CD4-positive, alpha-beta memory T cell (primary cell): ENCODE measurements at regions not wholly inside any gene's neighbourhood (a gene's known extent, or its start where the extent isn't known, plus 50 kb on each side); places are given as distances from the start of the nearest gene placed in this dataset.

Experiments
- CTCF ChIA-PET: fragments of 350-600 bp; sonication (Branson Sonifier 250); formaldehyde crosslinking; loops from one replicate; lab custom pipeline; 2021; ENCODE audit warnings: inconsistent platforms; ENCODE audit not compliant: partially characterized antibody; lab: Charles Lee
- POLR2A ChIA-PET: fragments of 350-600 bp; sonication (Branson Sonifier 250); formaldehyde crosslinking; loops from one replicate; lab custom pipeline; 2021; ENCODE audit not compliant: partially characterized antibody; lab: Charles Lee
- DNase-seq, 5 donors: peaks; one replicate each; pipeline versions ENCODE4 v3.0.0 to v3.0.0-alpha.2; 2020 to 2022; ENCODE audit warnings: mixed read lengths in 1 of 5
- H3K27ac ChIP-seq: one replicate; pipeline ENCODE4 v1.7.0; 2013; ENCODE audit warnings: low read depth, low read length
- H3K27me3 ChIP-seq: 2 replicates; pipeline ENCODE4 v1.7.0; 2013; ENCODE audit warnings: mild to moderate bottlenecking, low read length, moderate library complexity; ENCODE audit not compliant: insufficient read depth
- H3K36me3 ChIP-seq: 2 replicates; pipeline ENCODE4 v1.7.0; 2013; ENCODE audit warnings: mild to moderate bottlenecking, low read length, moderate library complexity; ENCODE audit not compliant: insufficient read depth
- H3K4me1 ChIP-seq: 2 replicates; pipeline ENCODE4 v1.7.0; 2013; ENCODE audit warnings: mild to moderate bottlenecking, low read length, moderate library complexity; ENCODE audit not compliant: insufficient read depth
- H3K4me3 ChIP-seq, 2 donors: one replicate each; pipeline ENCODE4 v1.7.0; 2013; ENCODE audit warnings: low read length in 2 of 2, mild to moderate bottlenecking in 1 of 2
- H3K9me3 ChIP-seq, 2 donors: one replicate each; pipeline ENCODE4 v1.7.0; 2013; ENCODE audit warnings: low read length in 2 of 2, control low read depth in 1 of 2; ENCODE audit not compliant: control insufficient read depth in 1 of 2
- H3K27ac Mint-ChIP-seq, 7 donors: one replicate each; pipeline ENCODE4 v1.8.0; 2020 to 2021; ENCODE audit warnings: mixed read lengths in 7 of 7, mild to moderate bottlenecking in 6 of 7, inconsistent platforms in 3 of 7, moderate library complexity in 3 of 7
- H3K27me3 Mint-ChIP-seq, 2 donors: one replicate each; pipeline ENCODE4 v1.8.0; 2020 to 2021; ENCODE audit warnings: mixed read lengths in 2 of 2
- H3K36me3 Mint-ChIP-seq, 2 donors: one replicate each; pipeline ENCODE4 v1.8.0; 2020 to 2021; ENCODE audit warnings: mixed read lengths in 2 of 2, inconsistent platforms in 1 of 2, mild to moderate bottlenecking in 1 of 2
- H3K4me1 Mint-ChIP-seq, 4 donors: one replicate each; pipeline ENCODE4 v1.8.0; 2020 to 2021; ENCODE audit warnings: mixed read lengths in 4 of 4, mild to moderate bottlenecking in 1 of 4
- H3K4me3 Mint-ChIP-seq, 8 donors: one replicate each; pipeline ENCODE4 v1.8.0; 2020 to 2021; ENCODE audit warnings: mixed read lengths in 8 of 8, mild to moderate bottlenecking in 7 of 8, moderate library complexity in 6 of 8, inconsistent platforms in 3 of 8
- H3K9me3 Mint-ChIP-seq, 8 donors: one replicate each; pipeline ENCODE4 v1.8.0; 2020 to 2021; ENCODE audit warnings: mixed read lengths in 8 of 8, mild to moderate bottlenecking in 5 of 8, inconsistent platforms in 3 of 8, moderate library complexity in 1 of 8
- intact Hi-C: fragments of 100-400 bp; cut with micrococcal nuclease; formaldehyde crosslinking; loops from one replicate; pipeline ENCODE4 v1.15.1; 2023

GRCh38 chr3:168645180-168645579 lies 549.5 kb upstream of the GOLIM4 start:
- H3K9me3 Mint-ChIP-seq, result peaks cover 0 to 5% (median 1%) of the 10 kb centered on the region in 8 donors
- POLR2A ChIA-PET, result no interaction called here
- H3K4me1 Mint-ChIP-seq, result no peaks in the 10 kb centered on the region
- H3K27ac Mint-ChIP-seq, result no peak overlapping the region
- no peaks in the 10 kb centered on the region for H3K27me3 ChIP-seq
- intact Hi-C loops, result no loop called here
- no peak for DNase-seq
- H3K27ac ChIP-seq, result no peak overlapping the region
- no peaks in the 10 kb centered on the region for H3K36me3 ChIP-seq
- H3K9me3 ChIP-seq, result no peaks in the 10 kb centered on the region
- H3K4me1 ChIP-seq, result no peaks in the 10 kb centered on the region
- H3K36me3 Mint-ChIP-seq, result no peaks in the 10 kb centered on the region
- CTCF ChIA-PET, result no interaction called here
- no peak overlapping the region for H3K4me3 Mint-ChIP-seq
- H3K27me3 Mint-ChIP-seq, result no peaks in the 10 kb centered on the region
- H3K4me3 ChIP-seq, result no peak overlapping the region

GRCh38 chr3:168628549-168628948 lies 532.8 kb upstream of the GOLIM4 start:
- H3K36me3 ChIP-seq, result no peaks in the 10 kb centered on the region
- H3K4me1 ChIP-seq, result no peaks in the 10 kb centered on the region
- H3K9me3 ChIP-seq, result no peaks in the 10 kb centered on the region
- H3K27ac ChIP-seq, result no peak overlapping the region
- peaks cover 0 to 8% (median 3%) of the 10 kb centered on the region in 8 donors for H3K9me3 Mint-ChIP-seq
- H3K27ac Mint-ChIP-seq, result no peak overlapping the region
- H3K27me3 ChIP-seq, result no peaks in the 10 kb centered on the region
- no peak overlapping the region for H3K4me3 Mint-ChIP-seq
- intact Hi-C loops, result no loop called here
- H3K4me1 Mint-ChIP-seq, result no peaks in the 10 kb centered on the region
- DNase-seq, result no peak
- ChIA-PET CTCF (no interaction called here), POLR2A (no interaction called here)
- no peak overlapping the region for H3K4me3 ChIP-seq
- H3K36me3 Mint-ChIP-seq, result no peaks in the 10 kb centered on the region
- H3K27me3 Mint-ChIP-seq, result no peaks in the 10 kb centered on the region

GRCh38 chr3:168625477-168625876 lies 529.8 kb upstream of the GOLIM4 start:
- Mint-ChIP-seq H3K9me3 (peaks cover 0 to 7% (median 3%) of the 10 kb centered on the region in 8 donors), H3K4me1 (no peaks in the 10 kb centered on the region), H3K27ac (no peak overlapping the region), H3K36me3 (no peaks in the 10 kb centered on the region), H3K4me3 (no peak overlapping the region), H3K27me3 (no peaks in the 10 kb centered on the region)
- intact Hi-C loops, result no loop called here
- no peak for DNase-seq
- Histone ChIP-seq H3K36me3 (no peaks in the 10 kb centered on the region), H3K9me3 (no peaks in the 10 kb centered on the region), H3K4me3 (no peak overlapping the region), H3K27me3 (no peaks in the 10 kb centered on the region), H3K27ac (no peak overlapping the region), H3K4me1 (no peaks in the 10 kb centered on the region)
- CTCF ChIA-PET, result no interaction called here
- POLR2A ChIA-PET, result no interaction called here

- Histone ChIP-seq H3K27ac (no peak overlapping the region), H3K4me3 (no peak overlapping the region), H3K9me3 (no peaks in the 10 kb centered on the region), H3K36me3 (no peaks in the 10 kb centered on the region), H3K4me1 (no peaks in the 10 kb centered on the region), H3K27me3 (no peaks in the 10 kb centered on the region)
- no peak for DNase-seq
- Mint-ChIP-seq H3K9me3 (peaks cover 0 to 7% (median 3%) of the 10 kb centered on the region in 8 donors), H3K27ac (no peak overlapping the region), H3K4me1 (no peaks in the 10 kb centered on the region), H3K27me3 (no peaks in the 10 kb centered on the region), H3K36me3 (no peaks in the 10 kb centered on the region), H3K4me3 (no peak overlapping the region)
- POLR2A ChIA-PET, result no interaction called here
- intact Hi-C loops, result no loop called here
- CTCF ChIA-PET, result no interaction called here
Observed at GRCh38 chr3:168624892-168625448, 529.2 kb upstream of the GOLIM4 start.

GRCh38 chr3:168624195-168624594 lies 528.5 kb upstream of the GOLIM4 start:
- no peak overlapping the region for H3K4me3 ChIP-seq
- H3K36me3 Mint-ChIP-seq, result no peaks in the 10 kb centered on the region
- H3K27me3 Mint-ChIP-seq, result no peaks in the 10 kb centered on the region
- DNase-seq, result no peak
- H3K4me1 ChIP-seq, result no peaks in the 10 kb centered on the region
- no peak overlapping the region for H3K27ac Mint-ChIP-seq
- H3K27ac ChIP-seq, result no peak overlapping the region
- no peaks in the 10 kb centered on the region for H3K27me3 ChIP-seq
- H3K9me3 Mint-ChIP-seq, result peaks cover 0 to 7% (median 3%) of the 10 kb centered on the region in 8 donors
- no peaks in the 10 kb centered on the region for H3K36me3 ChIP-seq
- H3K9me3 ChIP-seq, result no peaks in the 10 kb centered on the region
- ChIA-PET POLR2A (no interaction called here), CTCF (no interaction called here)
- no peaks in the 10 kb centered on the region for H3K4me1 Mint-ChIP-seq
- intact Hi-C loops, result no loop called here
- H3K4me3 Mint-ChIP-seq, result no peak overlapping the region

- Mint-ChIP-seq H3K27me3 (no peaks in the 10 kb centered on the region), H3K36me3 (no peaks in the 10 kb centered on the region), H3K4me3 (no peak overlapping the region), H3K4me1 (no peaks in the 10 kb centered on the region), H3K27ac (no peak overlapping the region), H3K9me3 (peaks cover 0 to 7% (median 3%) of the 10 kb centered on the region in 8 donors)
- Histone ChIP-seq H3K4me3 (no peak overlapping the region), H3K4me1 (no peaks in the 10 kb centered on the region), H3K27me3 (no peaks in the 10 kb centered on the region), H3K27ac (no peak overlapping the region), H3K36me3 (no peaks in the 10 kb centered on the region), H3K9me3 (no peaks in the 10 kb centered on the region)
- ChIA-PET CTCF (no interaction called here), POLR2A (no interaction called here)
- intact Hi-C loops, result no loop called here
- DNase-seq, result no peak
Observed at GRCh38 chr3:168622795-168623194, 527.1 kb upstream of the GOLIM4 start.

- no peak overlapping the region for H3K4me3 Mint-ChIP-seq
- H3K27ac Mint-ChIP-seq, result no peak overlapping the region
- H3K9me3 Mint-ChIP-seq, result peaks cover 0 to 7% (median 2%) of the 10 kb centered on the region in 8 donors
- Histone ChIP-seq H3K4me3 (no peak overlapping the region), H3K9me3 (no peaks in the 10 kb centered on the region), H3K27ac (no peak overlapping the region), H3K36me3 (no peaks in the 10 kb centered on the region), H3K27me3 (no peaks in the 10 kb centered on the region), H3K4me1 (no peaks in the 10 kb centered on the region)
- ChIA-PET POLR2A (no interaction called here), CTCF (no interaction called here)
- no peaks in the 10 kb centered on the region for H3K27me3 Mint-ChIP-seq
- DNase-seq, result no peak
- H3K36me3 Mint-ChIP-seq, result no peaks in the 10 kb centered on the region
- no peaks in the 10 kb centered on the region for H3K4me1 Mint-ChIP-seq
- intact Hi-C loops, result no loop called here
Observed at GRCh38 chr3:168620854-168621253, 525.1 kb upstream of the GOLIM4 start.
